ENCODE measurements at regions not wholly inside any gene's neighbourhood (a gene's known extent, or its start where the extent isn't known, plus 50 kb on each side); places are given as distances from the start of the nearest gene placed in this dataset.

GRCh38 chr14:82778601-82779000 lies 1244.9 kb upstream of the SEL1L start:
- no peak for TF ChIP-seq POLR2A (IDR thresholded peaks at IDR 0.05)
- no peak for TF ChIP-seq CTCF (IDR thresholded peaks at IDR 0.05)
- no peak for TF ChIP-seq POLR2AphosphoS5 (IDR thresholded peaks at IDR 0.05)
